HG02973 (cell line): ENCODE measurements at regions not wholly inside any gene's neighbourhood (a gene's known extent, or its start where the extent isn't known, plus 50 kb on each side); places are given as distances from the start of the nearest gene placed in this dataset.

ENCODE experiments used
- ATAC-seq: cut with Tn5 transposase; IDR thresholded peaks from one replicate; pipeline ENCODE4 v1.9.1; 2021; ENCODE audit warnings: moderate library complexity; ENCODE audit not compliant: unreplicated experiment

DNA sequence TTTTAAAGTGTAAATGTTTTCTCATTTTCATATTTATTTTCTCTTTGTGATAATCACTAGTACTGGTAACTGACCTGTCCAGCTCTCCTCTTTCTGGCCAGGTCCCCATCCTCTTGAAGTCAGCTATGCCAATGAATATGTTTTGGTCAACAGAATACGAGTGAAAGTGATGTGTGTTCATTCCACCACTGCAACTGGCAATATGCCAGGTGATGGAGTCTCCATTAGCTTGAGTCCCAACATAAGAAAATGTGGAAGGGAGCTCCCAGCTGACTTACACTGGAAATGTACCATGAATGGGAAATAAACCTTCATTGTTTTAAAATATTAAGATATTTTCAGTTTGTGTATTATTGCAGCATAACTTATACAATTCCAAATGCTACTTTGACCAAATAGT, 75.8 kb downstream of the CCDC34 start:
- no peak for ATAC-seq

DNA sequence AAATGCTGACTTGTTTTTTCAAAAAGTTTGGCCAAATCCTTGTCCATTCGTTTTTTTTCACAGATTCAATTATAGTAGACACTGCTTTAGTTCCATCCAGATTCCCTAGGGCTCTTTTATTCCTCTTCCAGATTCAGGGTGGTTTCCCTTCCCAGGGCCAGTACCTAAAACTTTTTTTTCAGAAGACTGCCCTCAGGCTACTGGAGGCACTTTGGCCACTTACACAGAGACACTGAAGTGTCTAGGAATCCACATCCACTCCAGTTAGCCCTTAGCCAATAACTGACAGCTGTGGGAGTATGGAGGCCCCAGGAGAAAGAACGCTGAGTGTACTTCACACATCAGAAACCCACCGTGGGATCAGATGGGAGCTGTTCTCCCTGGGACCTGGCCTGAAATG, 77.3 kb downstream of the CCDC34 start:
- ATAC-seq: no peak

- no peak for ATAC-seq
Observed at GRCh38 chr11:27282806-27283205, 80.2 kb downstream of the CCDC34 start.

DNA sequence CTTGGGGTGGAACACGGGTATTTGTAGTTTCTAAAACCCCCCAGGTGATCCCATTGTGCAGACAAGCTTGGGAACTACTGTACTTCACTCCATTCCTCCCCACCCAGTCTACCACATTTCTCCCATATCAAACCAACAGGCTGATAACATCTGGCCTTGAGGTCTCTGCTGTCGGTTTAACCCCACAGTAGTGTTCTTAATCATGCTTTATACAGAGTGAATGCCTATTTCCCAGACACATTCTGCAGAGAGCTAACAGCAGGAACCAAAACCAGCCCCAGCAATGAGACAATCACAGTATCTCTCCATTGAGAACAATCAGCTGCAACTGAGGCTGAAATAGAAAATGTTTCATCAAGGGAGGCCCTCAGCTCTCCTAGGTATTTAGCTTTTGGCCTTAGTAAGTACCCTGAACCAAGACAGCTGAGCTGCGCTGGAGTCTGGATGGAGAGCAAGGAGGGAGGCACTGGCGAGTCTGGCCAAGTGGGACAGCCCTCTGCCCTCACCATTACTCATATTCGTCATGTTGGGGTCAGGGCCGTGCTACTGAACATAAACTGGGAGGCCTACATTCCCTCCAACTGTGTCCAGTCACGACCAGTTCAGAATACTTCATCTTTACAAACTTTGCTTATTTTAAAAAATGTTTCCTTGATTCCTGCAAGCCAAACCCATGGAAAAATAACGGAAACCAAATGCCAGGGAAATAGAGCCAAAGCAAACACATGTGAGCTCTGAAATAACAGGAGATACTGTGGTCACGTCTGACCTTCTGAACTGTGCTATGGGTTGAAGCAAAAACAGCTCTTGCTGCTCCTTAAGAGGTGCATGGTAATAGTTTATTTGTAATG, 81.0 kb downstream of the CCDC34 start:
- ATAC-seq: no peak

DNA sequence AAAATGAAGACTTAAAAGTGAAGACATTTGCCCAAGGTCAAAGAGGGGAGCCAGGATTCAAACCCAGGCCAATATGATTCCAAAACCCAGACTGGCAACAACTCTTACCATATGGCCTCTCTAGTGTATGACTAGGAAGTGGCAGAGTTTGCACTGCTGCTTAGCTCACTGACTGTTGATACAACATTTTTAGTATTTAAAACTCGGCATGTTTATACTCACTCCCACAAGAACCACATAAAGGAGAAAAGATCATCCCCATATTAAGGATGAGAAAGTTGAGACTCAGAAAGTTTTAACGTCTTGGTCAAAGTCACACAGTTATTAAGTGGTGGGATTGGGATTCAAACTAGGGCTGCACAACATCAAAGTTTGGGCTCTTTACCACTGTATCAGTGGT, 81.7 kb downstream of the CCDC34 start:
- no peak for ATAC-seq

- no peak for ATAC-seq
Observed at GRCh38 chr11:27280140-27280539, 82.9 kb downstream of the CCDC34 start.

GRCh38 chr11:27279460-27279859, 83.6 kb downstream of the CCDC34 start:
- ATAC-seq: no peak

DNA sequence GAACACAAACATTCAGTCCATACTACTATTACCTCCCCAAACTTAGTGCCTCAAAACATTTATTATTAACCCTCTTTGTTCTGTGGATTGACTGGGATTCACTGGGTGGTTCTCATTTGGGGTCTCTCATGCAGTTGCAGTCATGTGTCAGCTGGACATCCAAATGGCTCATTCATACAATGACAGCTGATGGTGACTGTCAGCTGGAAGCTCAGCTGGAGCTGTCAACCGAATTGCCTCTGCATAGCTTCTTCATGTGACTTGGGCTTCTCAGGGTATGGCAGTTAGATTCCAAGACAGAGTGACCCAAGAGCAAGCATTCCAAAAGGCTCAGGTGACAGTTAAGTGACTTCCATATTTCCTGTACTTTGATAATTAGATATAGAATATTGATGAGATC, 85.2 kb downstream of the CCDC34 start:
- ATAC-seq: no peak

GRCh38 chr11:27276141-27276540, 86.9 kb downstream of the CCDC34 start:
- no peak for ATAC-seq

GRCh38 chr11:27274854-27275395, 88.1 kb downstream of the CCDC34 start:
- ATAC-seq: no peak

- no peak for ATAC-seq
Observed at GRCh38 chr11:27266125-27266524, 96.9 kb downstream of the CCDC34 start.

- no peak for ATAC-seq
Observed at GRCh38 chr11:27263986-27264385, 99.0 kb downstream of the CCDC34 start.

- no peak for ATAC-seq
Observed at GRCh38 chr11:27263046-27263445, 100.0 kb downstream of the CCDC34 start.

DNA sequence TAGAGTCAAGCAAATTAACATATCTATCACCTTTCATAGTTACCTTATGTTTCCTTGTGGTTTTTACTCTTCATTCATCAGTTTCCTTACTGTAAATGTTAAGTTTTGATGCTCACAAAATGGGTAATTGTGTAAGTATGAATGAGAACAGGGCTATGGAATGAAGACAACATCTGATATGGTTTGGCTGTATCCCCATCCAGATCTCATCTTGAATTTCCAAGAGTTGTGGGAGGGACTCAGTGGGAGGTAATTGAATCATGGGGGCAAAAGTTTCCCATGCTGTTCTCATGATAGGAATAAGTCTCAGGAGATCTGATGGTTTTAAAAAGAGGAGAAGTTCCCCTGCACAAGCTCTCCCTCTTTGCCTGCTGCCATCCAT, 107.6 kb downstream of the CCDC34 start:
- ATAC-seq: no peak

DNA sequence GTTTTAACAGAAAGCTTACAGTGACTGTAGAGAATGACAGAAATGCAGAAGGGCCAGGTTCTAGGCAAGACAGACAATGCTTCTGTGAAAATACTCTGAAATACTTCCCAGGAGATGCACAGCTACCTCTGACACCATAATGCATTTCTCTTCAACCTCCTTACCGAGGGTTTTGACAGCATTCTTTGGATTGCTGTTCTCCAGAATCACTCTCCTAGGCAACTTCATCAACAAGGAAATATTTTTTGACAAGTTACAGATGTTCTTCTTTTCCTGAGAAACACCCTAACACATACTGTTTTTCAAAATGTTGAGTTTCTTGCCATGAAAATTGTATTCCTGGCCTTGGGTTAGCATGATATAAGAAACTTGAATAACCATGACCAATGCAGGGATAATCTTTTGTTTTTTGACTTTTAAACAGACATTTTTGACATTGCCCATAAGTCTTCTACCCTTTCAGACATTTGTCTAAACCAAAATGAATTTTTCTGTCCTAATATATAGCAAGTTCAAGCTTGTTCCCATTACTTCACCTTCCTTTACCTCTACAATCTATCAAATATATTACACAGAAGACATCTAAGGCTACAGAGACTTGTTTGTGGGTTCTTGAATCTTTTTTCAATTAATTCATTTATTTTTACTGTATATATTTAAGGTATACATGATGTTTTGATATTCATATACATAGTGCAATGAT, 108.1 kb downstream of the CCDC34 start:
- no peak for ATAC-seq

- ATAC-seq: no peak
Observed at GRCh38 chr11:27253224-27253623, 109.8 kb downstream of the CCDC34 start.

- no peak for ATAC-seq
Observed at GRCh38 chr11:27250867-27251665, 111.9 kb downstream of the CCDC34 start.

DNA sequence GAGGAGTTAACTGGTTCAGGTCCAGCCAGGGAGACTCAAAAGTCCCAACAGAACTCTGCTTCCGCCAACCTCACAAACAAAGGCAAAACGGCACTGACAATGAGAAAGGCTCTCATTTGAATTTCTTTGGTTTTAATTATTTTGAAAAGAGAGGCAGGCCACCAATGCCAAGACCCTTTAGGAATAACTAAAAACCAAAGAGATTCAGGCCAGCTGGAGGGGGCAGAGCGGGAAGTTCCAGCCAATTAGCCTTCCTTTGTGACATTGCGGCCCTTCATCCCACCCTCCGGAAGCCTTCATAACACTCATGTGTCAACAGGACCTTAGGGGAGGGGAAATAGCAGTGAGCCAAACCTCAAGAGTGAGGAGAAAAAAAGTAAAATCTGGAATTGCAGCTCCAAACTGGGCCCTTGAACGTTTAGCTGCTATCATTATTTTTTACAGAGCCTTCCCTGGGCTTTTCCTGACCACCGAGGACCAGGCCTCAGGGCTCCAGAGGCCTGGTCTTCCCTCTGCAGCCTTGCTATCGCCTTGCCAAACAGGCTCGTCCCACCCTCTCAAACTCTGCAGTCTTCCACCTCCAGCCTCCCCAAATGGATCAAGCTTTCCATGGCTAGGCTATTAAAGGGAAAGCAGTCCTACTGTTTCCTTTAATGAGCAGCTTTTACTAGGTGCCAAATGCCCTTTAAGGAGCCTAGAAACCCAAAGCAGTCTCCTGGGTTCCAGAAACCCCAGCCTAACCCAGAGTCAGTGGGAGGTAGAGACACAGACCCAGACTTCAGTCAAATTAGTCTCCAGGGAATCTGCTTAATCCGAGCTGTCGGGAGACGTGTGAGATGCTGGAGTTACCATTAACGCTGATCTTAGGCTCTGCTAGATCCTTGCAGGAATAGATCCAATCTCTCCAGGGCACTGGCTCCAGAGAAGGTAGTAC, 114.2 kb downstream of the CCDC34 start:
- no peak for ATAC-seq

DNA sequence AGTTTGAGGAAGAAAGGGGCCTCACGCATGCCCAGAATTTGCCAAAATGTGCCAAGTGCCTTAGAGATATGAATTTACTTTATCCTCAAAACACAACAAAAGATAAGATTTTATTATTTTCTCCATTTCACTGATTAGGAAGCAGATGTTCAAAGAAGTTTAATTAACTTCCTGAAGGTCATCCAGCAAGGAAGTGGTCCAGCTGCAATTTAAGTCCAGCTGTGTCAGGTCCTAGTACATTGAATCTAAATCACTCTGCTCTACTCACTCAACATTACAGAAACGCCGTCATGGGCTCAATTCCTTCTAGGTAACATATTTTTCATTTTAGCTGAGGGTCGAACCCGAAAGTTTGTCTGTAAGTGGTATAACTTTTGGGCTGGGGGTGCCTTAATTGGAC, 115.4 kb downstream of the CCDC34 start:
- ATAC-seq: no peak

DNA sequence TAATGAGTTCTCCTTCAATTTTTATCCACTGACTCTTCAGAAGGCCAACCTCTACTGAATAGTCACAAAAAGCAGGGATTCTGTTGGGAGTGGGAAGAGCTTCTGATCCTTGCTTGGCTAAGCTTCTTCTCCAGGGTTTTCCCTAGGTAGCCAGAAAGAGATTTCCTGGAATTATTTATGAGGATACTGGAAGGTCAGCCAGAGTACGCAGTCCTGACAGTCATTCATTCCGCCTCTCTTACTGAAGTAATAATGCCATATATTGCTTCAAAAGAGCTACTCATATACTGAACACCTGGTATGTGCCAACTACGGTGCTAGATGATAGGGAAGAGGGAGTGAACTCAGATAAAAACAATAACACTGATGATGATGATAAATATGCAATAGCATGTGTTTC, 116.1 kb downstream of the CCDC34 start:
- no peak for ATAC-seq
